Endodermal cell (in vitro differentiated cells): ENCODE measurements at regions not wholly inside any gene's neighbourhood (a gene's known extent, or its start where the extent isn't known, plus 50 kb on each side); places are given as distances from the start of the nearest gene placed in this dataset.

Source experiments
- DNase-seq: peaks from one replicate; pipeline ENCODE4 v3.0.0-alpha.2; 2017
- H3K27ac ChIP-seq: 2 replicates; pipeline ENCODE4 v1.5.1; 2013; ENCODE audit warnings: mild to moderate bottlenecking, low read depth, low read length, moderate library complexity
- H3K27me3 ChIP-seq: 2 replicates; pipeline ENCODE4 v1.6.1; 2013; ENCODE audit warnings: mild to moderate bottlenecking, low read length, moderate library complexity; ENCODE audit not compliant: insufficient read depth, control insufficient read depth, poor library complexity, severe bottlenecking
- H3K36me3 ChIP-seq: 2 replicates; pipeline ENCODE4 v1.7.0; 2013; ENCODE audit warnings: mild to moderate bottlenecking, low read length, moderate library complexity; ENCODE audit not compliant: control insufficient read depth, insufficient read depth
- H3K4me1 ChIP-seq: one replicate; pipeline ENCODE4 v1.7.0; 2013; ENCODE audit warnings: low read length; ENCODE audit not compliant: control insufficient read depth, insufficient read depth
- H3K4me3 ChIP-seq: 2 replicates; pipeline ENCODE4 v1.5.1; 2013; ENCODE audit warnings: mild to moderate bottlenecking, low read length, moderate library complexity
- H3K9ac ChIP-seq: 2 replicates; pipeline ENCODE4 v1.6.1; 2013; ENCODE audit warnings: mild to moderate bottlenecking, low read length, moderate library complexity; ENCODE audit not compliant: poor library complexity, severe bottlenecking; ENCODE audit errors: extremely low read depth
- H3K9me3 ChIP-seq: 2 replicates; pipeline ENCODE4 v1.6.1; 2013; ENCODE audit warnings: mild to moderate bottlenecking, low read length, moderate library complexity; ENCODE audit not compliant: control insufficient read depth
- H3K27ac Mint-ChIP-seq: 2 replicates; pipeline ENCODE4 v1.8.0; 2020; ENCODE audit warnings: mixed read lengths
- H3K27me3 Mint-ChIP-seq: 2 replicates; pipeline ENCODE4 v1.8.0; 2021; ENCODE audit warnings: mild to moderate bottlenecking, mixed read lengths; ENCODE audit not compliant: insufficient read depth
- H3K36me3 Mint-ChIP-seq: 2 replicates; pipeline ENCODE4 v1.8.0; 2020; ENCODE audit warnings: low read depth, mixed read lengths
- H3K4me1 Mint-ChIP-seq: 2 replicates; pipeline ENCODE4 v1.8.0; 2020; ENCODE audit warnings: mixed read lengths
- H3K4me3 Mint-ChIP-seq: 2 replicates; pipeline ENCODE4 v1.8.0; 2020; ENCODE audit warnings: mild to moderate bottlenecking, moderate library complexity, mixed read lengths
- H3K9me3 Mint-ChIP-seq: 2 replicates; pipeline ENCODE4 v1.8.0; 2020; ENCODE audit warnings: mild to moderate bottlenecking, mixed read lengths
- CTCF ChIP-seq: fragments of 200-600 bp; sonication (generic); conservative IDR thresholded peaks from 2 replicates; pipeline ENCODE4 v1.5.0; 2021; ENCODE audit warnings: antibody characterized with exemption, mild to moderate bottlenecking
- WGBS, 2 experiments: methylation state at CpG; one replicate each; pipeline versions ENCODE4 v1.1.5 to v1.1.7; 2013; ENCODE audit warnings: missing lambda C conversion rate in 2 of 2, mixed read lengths in 1 of 2; ENCODE audit not compliant: insufficient coverage in 1 of 2, insufficient read length in 1 of 2; 5-methylcytosine and 5-hydroxymethylcytosine counted together

- H3K4me1 ChIP-seq, result peaks cover 6% of the 10 kb centered on the region
- Mint-ChIP-seq H3K4me1 (no peaks in the 10 kb centered on the region), H3K9me3 (peaks cover 11% of the 10 kb centered on the region), H3K27me3 (no peaks in the 10 kb centered on the region), H3K27ac (no peak overlapping the region), H3K36me3 (peaks cover 5% of the 10 kb centered on the region), H3K4me3 (no peak overlapping the region)
- no peaks in the 10 kb centered on the region for H3K36me3 ChIP-seq
- WGBS, 2 experiments, result 83 to 92% methylated on average over 1 to 5 of the region's 5 CpGs
- DNase-seq, result no peak
- no peak overlapping the region for H3K4me3 ChIP-seq
- peaks cover 10% of the 10 kb centered on the region for H3K9me3 ChIP-seq
- no peaks in the 10 kb centered on the region for H3K27me3 ChIP-seq
- no peak overlapping the region for H3K9ac ChIP-seq
- TF ChIP-seq CTCF, result no peak
- no peak overlapping the region for H3K27ac ChIP-seq
Measured at GRCh38 chr3:178458313-178459037, 77.8 kb upstream of the KCNMB2 start.

- Mint-ChIP-seq H3K4me3 (no peak overlapping the region), H3K36me3 (peaks cover 5% of the 10 kb centered on the region), H3K4me1 (no peaks in the 10 kb centered on the region), H3K27ac (no peak overlapping the region), H3K27me3 (no peaks in the 10 kb centered on the region), H3K9me3 (peaks cover 11% of the 10 kb centered on the region)
- no peak for TF ChIP-seq CTCF
- H3K27ac ChIP-seq, result no peak overlapping the region
- no peaks in the 10 kb centered on the region for H3K36me3 ChIP-seq
- H3K27me3 ChIP-seq, result no peaks in the 10 kb centered on the region
- no peak overlapping the region for H3K9ac ChIP-seq
- H3K4me3 ChIP-seq, result no peak overlapping the region
- peaks cover 6% of the 10 kb centered on the region for H3K4me1 ChIP-seq
- H3K9me3 ChIP-seq, result peaks cover 10% of the 10 kb centered on the region
- DNase-seq, result no peak
- WGBS, 2 experiments, result 89% methylated on average over 1 of the region's 1 CpG; no CpG with 5 or more reads in 1 of the 2 experiments
Measured at GRCh38 chr3:178459038-178459410, 77.2 kb upstream of the KCNMB2 start.

GRCh38 chr3:178465260-178466180, 70.7 kb upstream of the KCNMB2 start:
- no peaks in the 10 kb centered on the region for H3K27me3 ChIP-seq
- H3K27ac ChIP-seq, result no peak overlapping the region
- H3K4me3 Mint-ChIP-seq, result no peak overlapping the region
- WGBS, 2 experiments, result 91% methylated on average over 2 of the region's 2 CpGs; no CpG with 5 or more reads in 1 of the 2 experiments
- no peak overlapping the region for H3K27ac Mint-ChIP-seq
- no peak for DNase-seq
- H3K36me3 ChIP-seq, result no peaks in the 10 kb centered on the region
- TF ChIP-seq CTCF, result no peak
- no peaks in the 10 kb centered on the region for H3K4me1 Mint-ChIP-seq
- no peaks in the 10 kb centered on the region for H3K4me1 ChIP-seq
- no peak overlapping the region for H3K9ac ChIP-seq
- no peak overlapping the region for H3K4me3 ChIP-seq
- H3K9me3 Mint-ChIP-seq, result peaks cover 11% of the 10 kb centered on the region
- peaks cover 5% of the 10 kb centered on the region for H3K36me3 Mint-ChIP-seq
- peaks cover 5% of the 10 kb centered on the region for H3K9me3 ChIP-seq
- no peaks in the 10 kb centered on the region for H3K27me3 Mint-ChIP-seq
